ENCODE measurements at regions not wholly inside any gene's neighbourhood (a gene's known extent, or its start where the extent isn't known, plus 50 kb on each side); places are given as distances from the start of the nearest gene placed in this dataset.

DNA sequence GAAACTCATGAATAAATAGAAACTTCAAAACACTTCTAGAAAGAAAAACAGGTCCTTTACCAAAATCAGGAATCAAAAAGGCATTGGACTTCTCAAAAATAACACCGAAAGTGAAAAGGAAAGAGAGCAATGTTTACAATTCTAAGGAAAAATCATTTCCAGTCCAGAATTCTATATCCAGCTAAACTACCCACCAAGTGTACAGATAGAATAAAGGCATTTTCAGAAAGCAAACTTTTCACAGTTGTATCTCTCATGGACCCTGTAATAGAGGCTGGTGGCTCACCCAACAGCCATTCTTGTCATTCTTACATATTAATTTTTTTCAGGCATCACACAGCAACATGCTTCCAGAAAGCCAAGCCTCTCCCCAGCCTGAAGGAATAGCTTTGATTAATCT, 63.7 kb downstream of the FOXD1 start:
- TF ChIP-seq, protein P1, sequence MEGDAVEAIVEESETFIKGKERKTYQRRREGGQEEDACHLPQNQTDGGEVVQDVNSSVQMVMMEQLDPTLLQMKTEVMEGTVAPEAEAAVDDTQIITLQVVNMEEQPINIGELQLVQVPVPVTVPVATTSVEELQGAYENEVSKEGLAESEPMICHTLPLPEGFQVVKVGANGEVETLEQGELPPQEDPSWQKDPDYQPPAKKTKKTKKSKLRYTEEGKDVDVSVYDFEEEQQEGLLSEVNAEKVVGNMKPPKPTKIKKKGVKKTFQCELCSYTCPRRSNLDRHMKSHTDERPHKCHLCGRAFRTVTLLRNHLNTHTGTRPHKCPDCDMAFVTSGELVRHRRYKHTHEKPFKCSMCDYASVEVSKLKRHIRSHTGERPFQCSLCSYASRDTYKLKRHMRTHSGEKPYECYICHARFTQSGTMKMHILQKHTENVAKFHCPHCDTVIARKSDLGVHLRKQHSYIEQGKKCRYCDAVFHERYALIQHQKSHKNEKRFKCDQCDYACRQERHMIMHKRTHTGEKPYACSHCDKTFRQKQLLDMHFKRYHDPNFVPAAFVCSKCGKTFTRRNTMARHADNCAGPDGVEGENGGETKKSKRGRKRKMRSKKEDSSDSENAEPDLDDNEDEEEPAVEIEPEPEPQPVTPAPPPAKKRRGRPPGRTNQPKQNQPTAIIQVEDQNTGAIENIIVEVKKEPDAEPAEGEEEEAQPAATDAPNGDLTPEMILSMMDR (conservative IDR thresholded peaks at IDR 0.05; ENCODE audit: low read depth, low read length) = no peak
- TF ChIP-seq POLR2A (IDR thresholded peaks at IDR 0.05; ENCODE audit: low read depth, low read length) = no peak
- TF ChIP-seq, protein P2, sequence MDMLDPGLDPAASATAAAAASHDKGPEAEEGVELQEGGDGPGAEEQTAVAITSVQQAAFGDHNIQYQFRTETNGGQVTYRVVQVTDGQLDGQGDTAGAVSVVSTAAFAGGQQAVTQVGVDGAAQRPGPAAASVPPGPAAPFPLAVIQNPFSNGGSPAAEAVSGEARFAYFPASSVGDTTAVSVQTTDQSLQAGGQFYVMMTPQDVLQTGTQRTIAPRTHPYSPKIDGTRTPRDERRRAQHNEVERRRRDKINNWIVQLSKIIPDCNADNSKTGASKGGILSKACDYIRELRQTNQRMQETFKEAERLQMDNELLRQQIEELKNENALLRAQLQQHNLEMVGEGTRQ (IDR thresholded peaks at IDR 0.05; ENCODE audit: low read depth, low read length) = no peak

All from IMR-90 (cell line).